ENCODE measurements at regions not wholly inside any gene's neighbourhood (a gene's known extent, or its start where the extent isn't known, plus 50 kb on each side); places are given as distances from the start of the nearest gene placed in this dataset.

- no peak for DNase-seq (ENCODE audit: extremely low read depth, low read depth)
- no peak for TF ChIP-seq CTCF (IDR thresholded peaks at IDR 0.05; ENCODE audit: low read depth, low read length)
Observed at GRCh38 chr20:19004975-19005374, 191.4 kb downstream of the SCP2D1 start.

DNA sequence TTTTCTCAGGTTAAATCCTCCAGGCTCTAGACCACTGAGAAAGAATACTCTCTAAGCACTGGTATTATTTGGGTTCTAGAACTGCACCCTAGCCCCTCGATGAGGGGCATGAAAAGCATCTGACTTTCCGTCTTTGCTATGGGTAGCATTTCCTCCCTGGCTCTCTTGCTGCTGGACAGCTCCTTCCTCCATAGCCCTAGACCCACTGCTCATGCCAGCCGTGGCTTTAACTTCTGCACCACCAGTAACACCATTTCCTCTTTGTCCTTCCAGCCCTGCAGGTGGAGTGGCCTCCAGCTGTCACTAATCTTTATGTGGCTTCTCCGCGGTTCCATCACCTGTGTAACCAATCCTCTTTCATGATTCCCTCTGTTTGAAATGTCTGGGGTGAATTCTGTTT lies 194.9 kb downstream of the SCP2D1 start:
- TF ChIP-seq CTCF (IDR thresholded peaks at IDR 0.05; ENCODE audit: low read depth, low read length): no peak
- no peak for DNase-seq (ENCODE audit: extremely low read depth, low read depth)

- no peak for TF ChIP-seq CTCF (IDR thresholded peaks at IDR 0.05; ENCODE audit: low read depth, low read length)
- DNase-seq (ENCODE audit: extremely low read depth, low read depth): no peak
Observed at GRCh38 chr20:19009081-19009688, 195.6 kb downstream of the SCP2D1 start.

GRCh38 chr20:19012676-19013075 lies 199.1 kb downstream of the SCP2D1 start:
- no peak for TF ChIP-seq CTCF (IDR thresholded peaks at IDR 0.05; ENCODE audit: low read depth, low read length)
- no peak for DNase-seq (ENCODE audit: extremely low read depth, low read depth)

GRCh38 chr20:19013907-19014306 lies 198.5 kb upstream of the SLC24A3 start:
- TF ChIP-seq CTCF (IDR thresholded peaks at IDR 0.05; ENCODE audit: low read depth, low read length): no peak
- no peak for DNase-seq (ENCODE audit: extremely low read depth, low read depth)

DNA sequence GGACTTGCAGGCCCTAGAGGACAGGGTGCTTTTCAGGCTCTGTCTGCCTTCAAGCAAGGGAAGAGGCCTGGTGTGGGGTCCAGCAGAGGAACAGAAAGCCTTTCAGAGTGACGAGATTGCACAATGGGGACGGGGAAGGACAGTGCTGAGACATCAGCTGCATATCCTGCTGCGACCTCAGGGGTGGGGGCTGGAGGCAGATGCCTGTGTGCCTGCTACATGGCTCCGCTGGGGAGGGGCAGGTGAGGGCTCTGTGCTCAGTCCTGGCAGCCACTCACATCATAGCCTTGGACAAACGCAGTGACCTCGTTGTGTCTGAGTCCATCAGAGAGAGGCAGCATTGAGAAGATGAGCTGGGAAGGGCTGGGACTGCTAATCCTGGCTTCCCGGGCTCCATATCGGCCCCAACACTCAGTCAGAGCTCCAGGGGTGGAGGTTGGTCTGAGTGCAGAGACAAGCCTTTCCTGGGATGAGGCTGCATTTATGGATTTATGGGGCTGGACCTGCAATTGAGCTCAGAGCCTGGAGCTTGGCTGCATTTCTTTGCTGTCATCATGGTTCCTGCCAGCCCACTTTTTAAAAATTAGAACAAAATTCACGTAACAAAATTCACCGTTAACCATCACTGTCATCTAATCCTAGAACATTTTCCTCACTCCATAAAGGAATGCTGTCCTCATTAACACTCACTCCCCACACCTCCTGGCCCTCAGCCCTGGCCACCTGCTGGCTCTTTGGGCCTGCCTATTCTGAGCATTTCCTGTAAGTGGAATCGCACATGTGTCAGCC lies 196.9 kb upstream of the SLC24A3 start:
- DNase-seq (ENCODE audit: extremely low read depth, low read depth): no peak
- no peak for TF ChIP-seq CTCF (IDR thresholded peaks at IDR 0.05; ENCODE audit: low read depth, low read length)

DNA sequence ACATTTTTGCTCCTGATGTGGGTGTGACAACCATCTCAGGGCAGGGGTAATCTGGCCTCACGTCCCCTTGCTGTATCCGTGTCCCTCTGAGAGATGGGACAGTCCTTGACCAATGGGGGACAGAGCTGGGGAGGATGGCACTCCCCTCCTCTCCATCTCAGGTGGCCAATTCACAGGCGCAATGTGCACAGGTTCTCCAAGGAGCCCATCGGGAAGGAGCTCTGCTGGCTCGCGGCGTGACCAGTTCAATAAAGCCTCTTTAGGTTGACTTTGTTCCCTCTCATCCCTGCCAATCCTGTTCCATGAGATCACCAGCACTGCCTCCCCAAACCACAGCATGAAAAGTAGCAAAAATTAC lies 196.3 kb upstream of the SLC24A3 start:
- TF ChIP-seq CTCF (IDR thresholded peaks at IDR 0.05; ENCODE audit: low read depth, low read length): no peak
- DNase-seq (ENCODE audit: extremely low read depth, low read depth): no peak
